ENCODE measurements at regions not wholly inside any gene's neighbourhood (a gene's known extent, or its start where the extent isn't known, plus 50 kb on each side); places are given as distances from the start of the nearest gene placed in this dataset.

- Histone ChIP-seq H3K4me3 (no peak overlapping the region), H3K9me3 (no peaks in the 10 kb centered on the region), H3K27me3 (replicated peaks; ENCODE audit: insufficient read depth) (no peaks in the 10 kb centered on the region), H3K36me3 (no peaks in the 10 kb centered on the region), H3K4me1 (replicated peaks) (no peaks in the 10 kb centered on the region), H3K27ac (no peak overlapping the region)
- no peak for TF ChIP-seq POLR2AphosphoS5 (IDR thresholded peaks at IDR 0.05)
- TF ChIP-seq POLR2A (IDR thresholded peaks at IDR 0.05), result no peak
- no peak for TF ChIP-seq CTCF (IDR thresholded peaks at IDR 0.05)
- DNase-seq (ENCODE audit: low spot score), result no peak
- 73% methylated on average over 6 of the region's 6 CpGs for WGBS
- intact Hi-C loops (cut with DNase I), result no loop called here
Observed at GRCh38 chr3:197426121-197426566, 127.7 kb upstream of the DLG1 start.

DNA sequence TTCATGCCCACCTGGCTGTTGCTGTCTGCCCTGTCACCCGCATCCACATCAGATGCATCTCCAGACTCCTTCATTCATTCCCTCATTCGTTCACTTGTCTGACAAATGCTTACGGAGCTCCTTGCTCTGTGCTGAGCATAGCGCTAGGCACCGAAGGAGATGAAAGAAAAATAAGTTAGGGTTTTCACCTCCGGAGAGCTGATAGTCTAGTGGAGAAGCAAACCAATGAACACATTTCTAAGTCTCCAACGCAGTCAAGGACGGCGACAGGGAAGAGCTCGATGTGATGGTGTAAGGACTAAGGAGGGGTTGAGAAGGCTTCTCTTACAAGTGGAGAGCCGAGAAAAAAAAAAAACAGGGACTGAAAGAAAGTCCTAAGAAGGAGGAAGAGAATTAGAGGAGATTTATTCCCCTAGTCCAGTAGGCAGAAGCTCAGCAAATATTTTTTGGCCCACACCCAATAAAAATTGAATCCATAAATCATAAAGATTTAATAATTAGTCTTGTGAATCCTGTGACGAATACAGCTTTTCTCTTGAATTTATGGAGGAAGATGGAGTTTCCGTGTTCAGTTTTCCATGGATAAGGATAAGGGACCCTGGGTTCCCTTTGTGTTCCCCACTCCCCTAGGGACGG lies 127.2 kb upstream of the DLG1 start:
- Histone ChIP-seq H3K27me3 (replicated peaks; ENCODE audit: insufficient read depth) (no peaks in the 10 kb centered on the region), H3K9me3 (no peaks in the 10 kb centered on the region), H3K4me1 (replicated peaks) (no peaks in the 10 kb centered on the region), H3K36me3 (no peaks in the 10 kb centered on the region), H3K27ac (no peak overlapping the region), H3K4me3 (no peak overlapping the region)
- intact Hi-C loops (cut with DNase I), result no loop called here
- TF ChIP-seq POLR2AphosphoS5 (IDR thresholded peaks at IDR 0.05) (no peak), CTCF (IDR thresholded peaks at IDR 0.05) (no peak), POLR2A (IDR thresholded peaks at IDR 0.05) (no peak)
- no peak for DNase-seq (ENCODE audit: low spot score)
- WGBS, result 86% methylated on average over 14 of the region's 14 CpGs

DNA sequence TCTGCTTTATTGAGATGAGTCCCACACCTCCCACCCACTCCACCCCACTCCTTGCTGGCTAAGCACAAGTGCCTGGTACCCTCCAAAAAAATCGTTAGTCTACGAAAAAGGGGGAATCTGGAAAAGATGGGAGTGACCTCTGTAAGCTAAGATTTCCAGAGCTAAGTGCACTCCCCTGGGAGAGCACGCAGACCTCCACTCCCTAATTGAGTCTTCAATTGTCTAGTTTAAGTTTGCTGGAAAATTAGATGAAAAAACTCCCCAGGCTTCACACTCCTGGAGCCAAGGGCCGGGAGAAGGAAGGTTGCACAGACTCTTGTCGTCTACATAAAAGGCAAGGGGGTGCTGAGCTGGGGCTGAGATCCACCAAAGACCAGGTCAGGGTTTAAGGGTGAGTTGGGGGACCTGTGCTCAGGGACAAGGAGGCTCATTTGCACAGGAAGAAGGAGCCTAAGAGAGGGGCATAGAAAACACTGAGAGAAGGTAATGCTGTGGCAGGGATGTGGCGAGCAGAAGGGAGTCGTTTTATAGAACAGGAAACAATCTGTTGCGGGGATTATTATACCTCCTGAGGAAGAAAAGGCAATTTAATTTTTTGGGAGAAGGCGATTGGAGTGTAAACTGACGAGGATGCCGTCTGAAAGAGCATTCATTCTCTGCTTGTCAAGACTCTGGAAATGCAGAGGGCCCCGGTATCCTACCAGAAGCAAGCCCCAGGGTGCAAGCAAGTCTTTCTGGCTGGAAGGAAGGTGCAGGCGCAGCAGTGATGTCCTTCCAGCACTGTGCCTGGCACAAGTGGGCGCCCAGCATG lies 126.5 kb upstream of the DLG1 start:
- no peaks in the 10 kb centered on the region for H3K27me3 ChIP-seq (replicated peaks; ENCODE audit: insufficient read depth)
- no peaks in the 10 kb centered on the region for H3K4me1 ChIP-seq (replicated peaks)
- H3K4me3 ChIP-seq, result no peak overlapping the region
- DNase-seq (ENCODE audit: low spot score), result no peak
- intact Hi-C loops (cut with DNase I), result no loop called here
- H3K27ac ChIP-seq, result no peak overlapping the region
- TF ChIP-seq CTCF (IDR thresholded peaks at IDR 0.05) (no peak), POLR2A (IDR thresholded peaks at IDR 0.05) (no peak), POLR2AphosphoS5 (IDR thresholded peaks at IDR 0.05) (no peak)
- no peaks in the 10 kb centered on the region for H3K36me3 ChIP-seq
- 91% methylated on average over 14 of the region's 14 CpGs for WGBS
- no peaks in the 10 kb centered on the region for H3K9me3 ChIP-seq

- Histone ChIP-seq H3K36me3 (no peaks in the 10 kb centered on the region), H3K4me3 (no peak overlapping the region), H3K4me1 (replicated peaks) (no peaks in the 10 kb centered on the region), H3K9me3 (no peaks in the 10 kb centered on the region), H3K27ac (no peak overlapping the region), H3K27me3 (replicated peaks; ENCODE audit: insufficient read depth) (no peaks in the 10 kb centered on the region)
- TF ChIP-seq POLR2AphosphoS5 (IDR thresholded peaks at IDR 0.05) (no peak), CTCF (IDR thresholded peaks at IDR 0.05) (no peak)
- intact Hi-C loops (cut with DNase I), result no loop called here
- WGBS, result 86% methylated on average over 11 of the region's 11 CpGs
- no peak for DNase-seq (ENCODE audit: low spot score)
Observed at GRCh38 chr3:197424266-197424665, 125.9 kb upstream of the DLG1 start.

DNA sequence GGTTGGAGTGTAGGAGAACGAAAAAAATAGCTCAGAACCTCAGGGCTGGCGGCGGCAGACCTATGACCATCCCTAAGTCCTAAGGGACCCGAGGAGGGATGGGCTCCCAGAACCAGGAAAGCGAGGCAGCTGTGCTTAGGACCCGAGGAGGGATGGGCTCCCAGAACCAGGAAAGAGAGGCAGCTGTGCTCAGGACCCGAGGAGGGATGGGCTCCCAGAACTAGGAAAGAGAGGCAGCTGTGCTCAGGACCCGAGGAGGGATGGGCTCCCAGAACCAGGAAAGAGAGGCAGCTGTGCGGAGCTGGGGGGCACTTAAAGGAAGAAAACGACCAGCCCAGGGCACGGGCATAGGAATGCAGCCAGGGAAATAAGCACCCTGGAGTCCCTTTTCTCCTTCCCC lies 125.0 kb upstream of the DLG1 start:
- intact Hi-C loops (cut with DNase I), result no loop called here
- H3K36me3 ChIP-seq, result no peaks in the 10 kb centered on the region
- WGBS, result 83% methylated on average over 11 of the region's 11 CpGs
- no peak for DNase-seq (ENCODE audit: low spot score)
- H3K9me3 ChIP-seq, result no peaks in the 10 kb centered on the region
- H3K27me3 ChIP-seq (replicated peaks; ENCODE audit: insufficient read depth), result no peaks in the 10 kb centered on the region
- H3K4me1 ChIP-seq (replicated peaks), result no peaks in the 10 kb centered on the region
- H3K27ac ChIP-seq, result no peak overlapping the region
- TF ChIP-seq POLR2A (IDR thresholded peaks at IDR 0.05) (no peak), CTCF (IDR thresholded peaks at IDR 0.05) (no peak), POLR2AphosphoS5 (IDR thresholded peaks at IDR 0.05) (no peak)
- no peak overlapping the region for H3K4me3 ChIP-seq
